Left forelimb (tissue), 1 donor: ENCODE measurements at regions not wholly inside any gene's neighbourhood (a gene's known extent, or its start where the extent isn't known, plus 50 kb on each side); places are given as distances from the start of the nearest gene placed in this dataset.

Source experiments
- DNase-seq: peaks from one replicate; pipeline ENCODE4 v3.0.0-alpha.2; 2018; ENCODE audit warnings: low spot score

GRCh38 chr9:82498541-82499317, 510.2 kb downstream of the SPATA31D1 start:
- DNase-seq: no peak

GRCh38 chr9:82499337-82499736, 510.8 kb downstream of the SPATA31D1 start:
- no peak for DNase-seq

GRCh38 chr9:82504620-82505019, 516.0 kb downstream of the SPATA31D1 start:
- DNase-seq: no peak

- no peak for DNase-seq
These were observed 523.1 kb downstream of the SPATA31D1 start for GRCh38 chr9:82511626-82512025.

- no peak for DNase-seq
These were observed 524.2 kb downstream of the SPATA31D1 start for GRCh38 chr9:82512728-82513127.

GRCh38 chr9:82513242-82513751, 524.7 kb downstream of the SPATA31D1 start:
- no peak for DNase-seq

GRCh38 chr9:82513976-82514735, 525.6 kb downstream of the SPATA31D1 start:
- DNase-seq: no peak

GRCh38 chr9:82518868-82519267, 530.3 kb downstream of the SPATA31D1 start:
- DNase-seq: no peak

- no peak for DNase-seq
These were observed 530.8 kb downstream of the SPATA31D1 start for GRCh38 chr9:82519332-82519731.

- DNase-seq: no peak
These were observed 535.8 kb downstream of the SPATA31D1 start for GRCh38 chr9:82524407-82524806.

- no peak for DNase-seq
These were observed 536.4 kb downstream of the RASEF start for GRCh38 chr9:82526577-82526976.

GRCh38 chr9:82531795-82532194, 531.1 kb downstream of the RASEF start:
- no peak for DNase-seq

- no peak for DNase-seq
These were observed 530.3 kb downstream of the RASEF start for GRCh38 chr9:82532504-82533180.

- no peak for DNase-seq
These were observed 527.4 kb downstream of the RASEF start for GRCh38 chr9:82535432-82535998.

GRCh38 chr9:82538634-82539033, 524.3 kb downstream of the RASEF start:
- DNase-seq: no peak

GRCh38 chr9:82539146-82539545, 523.8 kb downstream of the RASEF start:
- DNase-seq: no peak

GRCh38 chr9:82539856-82540579, 522.9 kb downstream of the RASEF start:
- no peak for DNase-seq

GRCh38 chr9:82543726-82544125, 519.2 kb downstream of the RASEF start:
- no peak for DNase-seq

- no peak for DNase-seq
These were observed 516.8 kb downstream of the RASEF start for GRCh38 chr9:82546136-82546535.

- DNase-seq: no peak
These were observed 514.9 kb downstream of the RASEF start for GRCh38 chr9:82547995-82548394.

- DNase-seq: no peak
These were observed 513.6 kb downstream of the RASEF start for GRCh38 chr9:82549174-82549821.
